HEK293 (cell line): ENCODE measurements at regions not wholly inside any gene's neighbourhood (a gene's known extent, or its start where the extent isn't known, plus 50 kb on each side); places are given as distances from the start of the nearest gene placed in this dataset.

Source experiments
- CTCF ChIA-PET: fragments of 350-600 bp; formaldehyde crosslinking; extraction: SDS; loops from one replicate; lab custom pipeline; 2021; ENCODE audit warnings: antibody characterized with exemption; lab: Yijun Ruan, JAX
- POLR2A ChIA-PET: fragments of 300-600 bp; formaldehyde crosslinking; extraction: SDS; loops from one replicate; lab custom pipeline; 2020; ENCODE audit warnings: antibody characterized with exemption, inconsistent platforms; lab: Yijun Ruan, JAX
- H3K27ac ChIP-seq: fragments of 200-500 bp; sonication (Bioruptor generic); 2 replicates; pipeline ENCODE4 v1.5.1; 2014; ENCODE audit warnings: low read depth, low read length, control low read depth, inconsistent platforms; ENCODE audit errors: extremely low read depth
- H3K36me3 ChIP-seq, 2 experiments: fragments of 200-500 bp in 1 of 2; sonication (Bioruptor generic) in 1 of 2; 1 replicate in 1 of 2; 2 replicates in 1 of 2; pipeline ENCODE4 v1.5.1; 2014 to 2017; ENCODE audit warnings: inconsistent platforms in 2 of 2, low read length in 2 of 2; ENCODE audit not compliant: control insufficient read depth in 2 of 2, insufficient read depth in 1 of 2
- H3K4me1 ChIP-seq: fragments of 200-500 bp; sonication (Bioruptor generic); 2 replicates; pipeline ENCODE4 v1.5.1; 2014; ENCODE audit warnings: mild to moderate bottlenecking, low read length, inconsistent platforms; ENCODE audit not compliant: control insufficient read depth, insufficient read depth
- H3K4me3 ChIP-seq: 2 replicates; pipeline ENCODE4 v1.5.1; 2011; ENCODE audit warnings: low read depth, mild to moderate bottlenecking, control low read depth, low read length, moderate library complexity
- H3K9me3 ChIP-seq: fragments of 200-500 bp; sonication (Bioruptor generic); 2 replicates; pipeline ENCODE4 v1.5.1; 2014; ENCODE audit warnings: low read depth, low read length, inconsistent platforms; ENCODE audit not compliant: control insufficient read depth, insufficient read depth
- BCL11B ChIP-seq: fragments of 450-650 bp; formaldehyde crosslinking; IDR thresholded peaks from 2 replicates; pipeline ENCODE4 v1.5.1; 2016; ENCODE audit warnings: low read depth, missing biosample characterization, missing genetic modification characterization
- CTCF ChIP-seq: fragments of 450-650 bp; formaldehyde crosslinking; IDR thresholded peaks from 2 replicates; pipeline ENCODE4 v1.5.1; 2016; ENCODE audit warnings: missing biosample characterization, missing genetic modification characterization
- GLI4 ChIP-seq: fragments of 450-650 bp; formaldehyde crosslinking; IDR thresholded peaks from 2 replicates; pipeline ENCODE4 v1.5.1; 2016; ENCODE audit warnings: missing biosample characterization, missing genetic modification characterization
- REST ChIP-seq: fragments of 450-650 bp; formaldehyde crosslinking; IDR thresholded peaks from 2 replicates; pipeline ENCODE4 v1.5.1; 2016; ENCODE audit warnings: missing biosample characterization, missing genetic modification characterization
- ZEB2 ChIP-seq: fragments of 450-650 bp; formaldehyde crosslinking; IDR thresholded peaks from 2 replicates; pipeline ENCODE4 v1.5.1; 2016; ENCODE audit warnings: missing biosample characterization, missing genetic modification characterization
- ZFP37 ChIP-seq: fragments of 450-650 bp; formaldehyde crosslinking; IDR thresholded peaks from 2 replicates; pipeline ENCODE4 v1.5.1; 2016; ENCODE audit warnings: missing biosample characterization, missing genetic modification characterization
- ZFP41 ChIP-seq: fragments of 450-650 bp; formaldehyde crosslinking; IDR thresholded peaks from 2 replicates; pipeline ENCODE4 v1.5.1; 2016; ENCODE audit warnings: missing biosample characterization, missing genetic modification characterization, borderline replicate concordance
- ZNF112 ChIP-seq: fragments of 450-650 bp; formaldehyde crosslinking; IDR thresholded peaks from 2 replicates; pipeline ENCODE4 v1.5.0; 2017; ENCODE audit warnings: missing biosample characterization, missing genetic modification characterization
- ZNF148 ChIP-seq: fragments of 450-650 bp; formaldehyde crosslinking; IDR thresholded peaks from 2 replicates; pipeline ENCODE4 v1.5.0; 2017; ENCODE audit warnings: missing biosample characterization, missing genetic modification characterization, borderline replicate concordance
- ZNF175 ChIP-seq: fragments of 450-650 bp; formaldehyde crosslinking; IDR thresholded peaks from 2 replicates; pipeline ENCODE4 v1.5.1; 2016; ENCODE audit warnings: missing biosample characterization, missing genetic modification characterization
- ZNF214 ChIP-seq: fragments of 450-650 bp; formaldehyde crosslinking; IDR thresholded peaks from 2 replicates; pipeline ENCODE4 v1.5.1; 2017; ENCODE audit warnings: missing biosample characterization, mild to moderate bottlenecking, missing genetic modification characterization, borderline replicate concordance
- ZNF223 ChIP-seq: fragments of 450-650 bp; formaldehyde crosslinking; IDR thresholded peaks from 2 replicates; pipeline ENCODE4 v1.5.1; 2016; ENCODE audit warnings: missing biosample characterization, missing genetic modification characterization
- ZNF311 ChIP-seq: fragments of 450-650 bp; formaldehyde crosslinking; IDR thresholded peaks from 2 replicates; pipeline ENCODE4 v1.5.1; 2017; ENCODE audit warnings: missing biosample characterization, missing genetic modification characterization, borderline replicate concordance
- ZNF366 ChIP-seq: fragments of 450-650 bp; formaldehyde crosslinking; conservative IDR thresholded peaks from 2 replicates; pipeline ENCODE4 v1.5.1; 2016; ENCODE audit warnings: missing biosample characterization, missing genetic modification characterization
- ZNF416 ChIP-seq: fragments of 450-650 bp; formaldehyde crosslinking; IDR thresholded peaks from 2 replicates; pipeline ENCODE4 v1.5.1; 2016; ENCODE audit warnings: missing biosample characterization, missing genetic modification characterization
- ZNF423 ChIP-seq: fragments of 450-650 bp; formaldehyde crosslinking; IDR thresholded peaks from 2 replicates; pipeline ENCODE4 v1.5.1; 2016; ENCODE audit warnings: missing biosample characterization, missing genetic modification characterization
- ZNF433 ChIP-seq: fragments of 450-650 bp; formaldehyde crosslinking; IDR thresholded peaks from 2 replicates; pipeline ENCODE4 v1.5.1; 2016; ENCODE audit warnings: missing biosample characterization, missing genetic modification characterization, low read depth
- ZNF555 ChIP-seq: fragments of 450-650 bp; formaldehyde crosslinking; conservative IDR thresholded peaks from 2 replicates; pipeline ENCODE4 v1.5.1; 2017; ENCODE audit warnings: missing biosample characterization, mild to moderate bottlenecking, missing genetic modification characterization, inconsistent platforms
- ZNF623 ChIP-seq: fragments of 450-650 bp; formaldehyde crosslinking; IDR thresholded peaks from 2 replicates; pipeline ENCODE4 v1.5.1; 2016; ENCODE audit warnings: missing biosample characterization, missing genetic modification characterization
- ZNF658 ChIP-seq: fragments of 450-650 bp; formaldehyde crosslinking; IDR thresholded peaks from 2 replicates; pipeline ENCODE4; 2016; ENCODE audit warnings: missing biosample characterization, missing genetic modification characterization
- ZNF670 ChIP-seq: fragments of 450-650 bp; formaldehyde crosslinking; IDR thresholded peaks from 2 replicates; pipeline ENCODE4 v1.5.1; 2016; ENCODE audit warnings: missing biosample characterization, missing genetic modification characterization, low read depth
- ZNF677 ChIP-seq: fragments of 450-650 bp; IDR thresholded peaks from 2 replicates; pipeline ENCODE4 v1.5.0; 2018; ENCODE audit warnings: missing biosample characterization, mild to moderate bottlenecking, missing genetic modification characterization, moderate library complexity
- ZNF791 ChIP-seq: fragments of 450-650 bp; formaldehyde crosslinking; IDR thresholded peaks from 2 replicates; pipeline ENCODE4 v1.5.1; 2016; ENCODE audit warnings: missing biosample characterization, missing genetic modification characterization

GRCh38 chr1:177811429-177811828 lies 158.4 kb downstream of the SEC16B start (continued):
- TF ChIP-seq REST (tag by site-specific recombination) (no peak), ZNF311 (tag by site-specific recombination) (no peak), GLI4 (tag by site-specific recombination) (no peak), ZNF416 (tag by site-specific recombination) (no peak), ZFP37 (tag by site-specific recombination) (no peak), ZNF555 (tag by site-specific recombination) (no peak)

- H3K4me3 ChIP-seq: no peak overlapping the region
- H3K36me3 ChIP-seq: no peaks in the 10 kb centered on the region
- no peaks in the 10 kb centered on the region for H3K9me3 ChIP-seq
- POLR2A ChIA-PET: no interaction called here
- H3K4me1 ChIP-seq: no peaks in the 10 kb centered on the region
- TF ChIP-seq ZNF423 (no peak), ZEB2 (tag by site-specific recombination) (no peak), ZNF366 (tag by site-specific recombination) (no peak), ZNF658 (no peak), ZFP41 (tag by site-specific recombination) (no peak)
- TF ChIP-seq, all 188 proteins: peak for 0
- no peak overlapping the region for H3K27ac ChIP-seq
- CTCF ChIA-PET: interaction anchor here (0.7 kb wide), 1 partner anchor 436 kb away, joined by 3 read pairs; no protein-coding TSS in a partner anchor
Measured at GRCh38 chr1:177809819-177810218, 160.0 kb downstream of the SEC16B start.

GRCh38 chr1:177802304-177802703 lies 167.6 kb downstream of the SEC16B start:
- Histone ChIP-seq H3K27ac (no peak overlapping the region), H3K4me1 (no peaks in the 10 kb centered on the region), H3K9me3 (no peaks in the 10 kb centered on the region), H3K4me3 (no peak overlapping the region), H3K36me3 (no peaks in the 10 kb centered on the region)
- no peak for TF ChIP-seq ZNF223 (tag by site-specific recombination)
- no peak for TF ChIP-seq ZNF670 (tag by site-specific recombination)
- no peak for TF ChIP-seq ZNF214
- no peak for TF ChIP-seq ZNF433 (tag by site-specific recombination)
- no peak for TF ChIP-seq GLI4 (tag by site-specific recombination)
- ChIA-PET POLR2A (no interaction called here), CTCF (interaction anchor here (0.5 to 0.6 kb wide), 2 partner anchors 57 to 1375 kb away, joined by 3 read pairs; no protein-coding TSS in a partner anchor)

- Histone ChIP-seq H3K27ac (no peak overlapping the region), H3K36me3 (no peaks in the 10 kb centered on the region), H3K4me1 (no peaks in the 10 kb centered on the region), H3K4me3 (no peak overlapping the region), H3K9me3 (no peaks in the 10 kb centered on the region)
- ChIA-PET CTCF (interaction anchor here (0.5 to 0.6 kb wide), 2 partner anchors 58 to 1374 kb away, joined by 3 read pairs; no protein-coding TSS in a partner anchor), POLR2A (no interaction called here)
- TF ChIP-seq ZNF175 (tag by site-specific recombination) (no peak), ZNF623 (tag by site-specific recombination) (no peak), ZNF112 (tag by site-specific recombination) (no peak), ZNF677 (no peak), ZNF148 (tag by site-specific recombination) (no peak), ZNF791 (tag by site-specific recombination) (no peak), CTCF (tag by site-specific recombination) (no peak), BCL11B (tag by site-specific recombination) (no peak)
Measured at GRCh38 chr1:177801790-177802189, 168.1 kb downstream of the SEC16B start.
